Activated T-cell treated with anti-CD3 and anti-CD28 coated beads, Interleukin-2, amount 50 U/mL, for 24 hours (primary cell): ENCODE measurements at regions not wholly inside any gene's neighbourhood (a gene's known extent, or its start where the extent isn't known, plus 50 kb on each side); places are given as distances from the start of the nearest gene placed in this dataset.
"Not testable (repeated sequence)": the region's sequence is repeated elsewhere in the genome, so short reads cannot be mapped to it uniquely, and the experiment has no call there.

Source experiments
- DNase-seq: peaks from one replicate; pipeline ENCODE4 v3.0.0-alpha.2; 2020
- H3K27ac Mint-ChIP-seq: 2 replicates; pipeline ENCODE4 v1.8.0; 2020; ENCODE audit warnings: mild to moderate bottlenecking, mixed read lengths
- H3K27me3 Mint-ChIP-seq: 2 replicates; pipeline ENCODE4 v1.8.0; 2020; ENCODE audit warnings: mixed read lengths
- H3K36me3 Mint-ChIP-seq: 2 replicates; pipeline ENCODE4 v1.8.0; 2020; ENCODE audit warnings: low read depth, mixed read lengths
- H3K4me1 Mint-ChIP-seq: 2 replicates; pipeline ENCODE4 v1.8.0; 2020; ENCODE audit warnings: low read depth, mixed read lengths
- H3K4me3 Mint-ChIP-seq: 2 replicates; pipeline ENCODE4 v1.8.0; 2020; ENCODE audit warnings: mild to moderate bottlenecking, moderate library complexity, mixed read lengths
- H3K9me3 Mint-ChIP-seq: 2 replicates; pipeline ENCODE4 v1.8.0; 2020; ENCODE audit warnings: mixed read lengths

GRCh38 chr2:36302911-36303310 lies 52.7 kb upstream of the CRIM1 start:
- Mint-ChIP-seq H3K9me3 (peaks cover 5% of the 10 kb centered on the region), H3K27me3 (no peaks in the 10 kb centered on the region), H3K27ac (no peak overlapping the region), H3K36me3 (no peaks in the 10 kb centered on the region), H3K4me1 (peaks cover 1% of the 10 kb centered on the region), H3K4me3 (no peak overlapping the region)
- DNase-seq, result no peak

GRCh38 chr2:36301843-36302242 lies 53.7 kb upstream of the CRIM1 start:
- no peak overlapping the region for H3K27ac Mint-ChIP-seq
- H3K4me3 Mint-ChIP-seq, result no peak overlapping the region
- no peaks in the 10 kb centered on the region for H3K36me3 Mint-ChIP-seq
- no peaks in the 10 kb centered on the region for H3K27me3 Mint-ChIP-seq
- DNase-seq, result no peak
- H3K9me3 Mint-ChIP-seq, result peaks cover 5% of the 10 kb centered on the region
- H3K4me1 Mint-ChIP-seq, result peaks cover 1% of the 10 kb centered on the region

- Mint-ChIP-seq H3K4me1 (peaks cover 1% of the 10 kb centered on the region), H3K27ac (no peak overlapping the region), H3K4me3 (no peak overlapping the region), H3K36me3 (no peaks in the 10 kb centered on the region), H3K27me3 (no peaks in the 10 kb centered on the region), H3K9me3 (peaks cover 5% of the 10 kb centered on the region)
- no peak for DNase-seq
These were observed 54.9 kb upstream of the CRIM1 start for GRCh38 chr2:36300697-36301096.

- H3K4me3 Mint-ChIP-seq, result no peak overlapping the region
- no peaks in the 10 kb centered on the region for H3K9me3 Mint-ChIP-seq
- H3K27ac Mint-ChIP-seq, result no peak overlapping the region
- no peaks in the 10 kb centered on the region for H3K27me3 Mint-ChIP-seq
- H3K36me3 Mint-ChIP-seq, result no peaks in the 10 kb centered on the region
- peaks cover 13% of the 10 kb centered on the region for H3K4me1 Mint-ChIP-seq
- DNase-seq, result no peak
These were observed 58.8 kb upstream of the CRIM1 start for GRCh38 chr2:36296798-36297197.

- H3K36me3 Mint-ChIP-seq, result no peaks in the 10 kb centered on the region
- no peaks in the 10 kb centered on the region for H3K9me3 Mint-ChIP-seq
- H3K4me3 Mint-ChIP-seq, result no peak overlapping the region
- DNase-seq, result no peak
- H3K4me1 Mint-ChIP-seq, result peaks cover 13% of the 10 kb centered on the region
- H3K27ac Mint-ChIP-seq, result no peak overlapping the region
- H3K27me3 Mint-ChIP-seq, result no peaks in the 10 kb centered on the region
These were observed 61.3 kb upstream of the CRIM1 start for GRCh38 chr2:36294316-36294721.

- H3K4me3 Mint-ChIP-seq, result no peak overlapping the region
- no peak for DNase-seq
- H3K27ac Mint-ChIP-seq, result no peak overlapping the region
- H3K4me1 Mint-ChIP-seq, result peaks cover 35% of the 10 kb centered on the region
- H3K27me3 Mint-ChIP-seq, result no peaks in the 10 kb centered on the region
- no peaks in the 10 kb centered on the region for H3K36me3 Mint-ChIP-seq
- peaks cover 2% of the 10 kb centered on the region for H3K9me3 Mint-ChIP-seq
These were observed 65.2 kb upstream of the CRIM1 start for GRCh38 chr2:36290306-36290856.

- Mint-ChIP-seq H3K4me1 (peaks cover 32% of the 10 kb centered on the region), H3K27ac (no peak overlapping the region), H3K27me3 (no peaks in the 10 kb centered on the region), H3K36me3 (no peaks in the 10 kb centered on the region), H3K4me3 (no peak overlapping the region), H3K9me3 (peaks cover 2% of the 10 kb centered on the region)
- DNase-seq, result no peak
These were observed 65.8 kb upstream of the CRIM1 start for GRCh38 chr2:36289731-36290130.

- Mint-ChIP-seq H3K36me3 (no peaks in the 10 kb centered on the region), H3K27me3 (no peaks in the 10 kb centered on the region)
These were observed 68.0 kb upstream of the CRIM1 start for GRCh38 chr2:36287363-36288275.

GRCh38 chr2:36279506-36279905 lies 76.1 kb upstream of the CRIM1 start:
- not testable (repeated sequence) for H3K4me3 Mint-ChIP-seq, H3K4me1 Mint-ChIP-seq

More at GRCh38 chr2:36287363-36288275, 68.0 kb upstream of the CRIM1 start:
- H3K4me3 Mint-ChIP-seq, result no peak overlapping the region
- H3K4me1 Mint-ChIP-seq, result peaks cover 22% of the 10 kb centered on the region
- H3K9me3 Mint-ChIP-seq, result peaks cover 3% of the 10 kb centered on the region
- H3K27ac Mint-ChIP-seq, result peak overlapping the region; percentile 81
- no peak for DNase-seq

GRCh38 chr2:36277881-36278523 lies 77.6 kb upstream of the CRIM1 start:
- no peak for DNase-seq
- peak overlapping the region; percentile 45 for H3K27ac Mint-ChIP-seq
- no peak overlapping the region for H3K4me3 Mint-ChIP-seq
- peaks cover 1% of the 10 kb centered on the region for H3K4me1 Mint-ChIP-seq
- no peaks in the 10 kb centered on the region for H3K27me3 Mint-ChIP-seq
- peaks cover 10% of the 10 kb centered on the region for H3K36me3 Mint-ChIP-seq
- peaks cover 30% of the 10 kb centered on the region for H3K9me3 Mint-ChIP-seq

More at GRCh38 chr2:36279506-36279905, 76.1 kb upstream of the CRIM1 start:
- not testable (repeated sequence) for H3K27ac Mint-ChIP-seq, H3K27me3 Mint-ChIP-seq, DNase-seq
- peaks cover 10% of the 10 kb centered on the region for H3K36me3 Mint-ChIP-seq
- H3K9me3 Mint-ChIP-seq, result peaks cover 31% of the 10 kb centered on the region

GRCh38 chr2:36277146-36277808 lies 78.3 kb upstream of the CRIM1 start:
- no peak for DNase-seq
- Mint-ChIP-seq H3K4me1 (peaks cover 1% of the 10 kb centered on the region), H3K27ac (peak overlapping the region; percentile 45)

GRCh38 chr2:36271266-36271665 lies 84.3 kb upstream of the CRIM1 start:
- Mint-ChIP-seq H3K4me1 (peaks cover 18% of the 10 kb centered on the region), H3K9me3 (peaks cover 7% of the 10 kb centered on the region), H3K27ac (no peak overlapping the region), H3K36me3 (no peaks in the 10 kb centered on the region), H3K27me3 (no peaks in the 10 kb centered on the region), H3K4me3 (no peak overlapping the region)
- DNase-seq, result no peak

More at GRCh38 chr2:36277146-36277808, 78.3 kb upstream of the CRIM1 start:
- Mint-ChIP-seq H3K27me3 (no peaks in the 10 kb centered on the region), H3K9me3 (peaks cover 30% of the 10 kb centered on the region), H3K4me3 (no peak overlapping the region), H3K36me3 (peaks cover 10% of the 10 kb centered on the region)

GRCh38 chr2:36270758-36271157 lies 84.8 kb upstream of the CRIM1 start:
- Mint-ChIP-seq H3K4me1 (peaks cover 17% of the 10 kb centered on the region), H3K4me3 (no peak overlapping the region), H3K27ac (no peak overlapping the region), H3K9me3 (peaks cover 7% of the 10 kb centered on the region), H3K36me3 (no peaks in the 10 kb centered on the region), H3K27me3 (no peaks in the 10 kb centered on the region)
- no peak for DNase-seq

GRCh38 chr2:36267194-36267593 lies 88.4 kb upstream of the CRIM1 start:
- H3K27me3 Mint-ChIP-seq, result no peaks in the 10 kb centered on the region
- H3K9me3 Mint-ChIP-seq, result peaks cover 7% of the 10 kb centered on the region
- no peak overlapping the region for H3K4me3 Mint-ChIP-seq
- DNase-seq, result no peak
- peaks cover 17% of the 10 kb centered on the region for H3K4me1 Mint-ChIP-seq
- no peak overlapping the region for H3K27ac Mint-ChIP-seq
- no peaks in the 10 kb centered on the region for H3K36me3 Mint-ChIP-seq
